GM21447 (cell line): ENCODE measurements at regions not wholly inside any gene's neighbourhood (a gene's known extent, or its start where the extent isn't known, plus 50 kb on each side); places are given as distances from the start of the nearest gene placed in this dataset.
A peak's percentile ranks its signal among the peaks of the same experiment; 100 is the strongest.
"Not testable (repeated sequence)": the region's sequence is repeated elsewhere in the genome, so short reads cannot be mapped to it uniquely, and the experiment has no call there.

ENCODE experiments used
- ATAC-seq: cut with Tn5 transposase; IDR thresholded peaks from one replicate; pipeline ENCODE4 v1.9.1; 2021; ENCODE audit not compliant: unreplicated experiment

DNA sequence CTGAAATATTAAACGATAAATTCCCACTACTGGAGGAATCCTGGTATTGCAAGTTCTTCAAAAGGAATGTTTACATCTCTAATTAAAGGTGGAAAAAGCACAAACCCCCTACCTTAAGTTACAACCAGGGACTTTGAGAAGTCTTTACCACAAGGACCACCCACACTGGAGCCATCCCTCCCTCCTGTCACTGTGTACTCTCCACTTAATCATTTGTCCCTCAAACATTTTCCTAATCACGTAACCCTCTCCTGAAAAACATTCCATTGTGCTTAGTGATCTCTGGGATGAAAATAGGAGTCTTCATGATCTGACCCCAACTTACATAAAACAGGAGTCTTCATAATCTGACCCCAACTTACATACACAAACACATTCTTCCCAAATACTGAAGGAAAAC lies 85.7 kb downstream of the SUCLG1 start:
- ATAC-seq, result no peak

- no peak for ATAC-seq
Observed at GRCh38 chr2:84362541-84362940, 96.5 kb downstream of the SUCLG1 start.

GRCh38 chr2:84338069-84338468 lies 121.0 kb downstream of the SUCLG1 start:
- no peak for ATAC-seq

GRCh38 chr2:84327645-84328249 lies 131.3 kb downstream of the SUCLG1 start:
- no peak for ATAC-seq

DNA sequence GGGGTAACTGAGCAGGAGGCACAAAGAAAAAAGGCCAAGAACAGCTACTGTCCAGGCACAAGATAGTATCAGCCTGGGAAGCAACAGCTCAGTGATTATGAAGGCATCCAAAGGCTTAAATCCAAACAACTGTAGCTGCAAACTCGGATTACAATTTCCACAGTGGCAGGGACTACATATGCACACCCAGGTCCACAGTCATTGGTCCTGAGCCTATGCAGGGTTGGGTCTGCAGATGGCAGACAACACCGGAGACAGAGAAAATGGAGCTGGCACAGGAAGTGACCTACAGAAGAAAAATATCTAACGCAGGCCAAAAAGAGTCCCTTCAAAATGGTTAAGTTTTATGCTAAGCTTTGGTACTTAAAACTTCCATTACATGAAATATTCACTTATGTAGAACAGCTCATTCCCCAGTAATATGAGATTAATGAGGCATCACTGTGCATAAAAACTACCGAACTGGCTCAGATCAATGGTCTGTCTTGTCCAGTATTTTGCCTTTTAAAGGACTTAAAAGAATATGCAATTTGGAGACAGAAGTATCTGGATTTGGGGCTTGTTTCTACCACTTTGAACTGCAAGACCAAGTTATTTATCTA lies 132.1 kb downstream of the SUCLG1 start:
- no peak for ATAC-seq

DNA sequence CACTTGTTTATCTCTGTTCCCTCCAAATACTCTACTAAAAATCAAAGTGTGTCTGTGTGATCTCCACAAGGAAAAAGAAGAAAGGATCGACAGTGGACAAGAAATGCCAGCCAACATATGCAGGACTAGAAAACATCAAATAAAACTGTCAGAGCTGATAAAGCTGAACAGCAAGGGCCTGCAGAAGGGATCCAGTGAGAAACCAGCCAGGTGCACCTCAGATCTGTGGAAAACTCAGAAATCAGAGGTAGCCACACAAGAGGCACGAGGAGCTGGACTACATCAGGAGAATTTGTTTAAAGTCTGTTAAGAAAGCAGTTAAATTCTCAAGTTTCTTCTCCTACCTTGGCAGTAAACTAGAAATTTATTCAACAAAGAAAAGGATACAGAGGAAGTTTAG lies 135.2 kb downstream of the SUCLG1 start:
- no peak for ATAC-seq

- ATAC-seq, result no peak
Observed at GRCh38 chr2:84320940-84321339, 138.1 kb downstream of the SUCLG1 start.

- no peak for ATAC-seq
Observed at GRCh38 chr2:84319581-84319980, 139.5 kb downstream of the SUCLG1 start.

- no peak for ATAC-seq
Observed at GRCh38 chr2:84317135-84317534, 141.9 kb downstream of the SUCLG1 start.

- peak; percentile 96 for ATAC-seq
Observed at GRCh38 chr2:84314901-84315330, 144.2 kb downstream of the SUCLG1 start.

DNA sequence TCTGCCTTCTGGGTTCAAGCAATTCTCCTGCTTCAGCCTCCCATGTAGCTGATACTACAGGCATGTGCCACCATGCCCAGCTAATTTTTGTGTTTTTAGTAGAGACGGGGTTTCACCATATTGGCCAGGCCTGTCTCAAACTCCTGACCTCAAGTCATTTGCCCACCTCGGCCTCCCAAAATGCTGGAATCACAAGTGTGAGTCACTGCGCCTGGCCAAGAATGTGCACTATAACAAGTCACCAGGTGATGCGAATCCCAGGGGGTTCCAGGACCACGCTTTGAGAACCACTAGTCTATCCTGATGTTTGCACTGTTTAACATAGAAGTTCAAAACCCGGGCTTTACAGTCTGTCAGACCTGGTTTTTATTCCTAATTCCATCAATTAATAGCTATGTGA lies 144.8 kb downstream of the SUCLG1 start:
- no peak for ATAC-seq

GRCh38 chr2:84309281-84309680 lies 149.8 kb downstream of the SUCLG1 start:
- ATAC-seq, result no peak

- ATAC-seq, result no peak
Observed at GRCh38 chr2:84306361-84306760, 152.7 kb downstream of the SUCLG1 start.

DNA sequence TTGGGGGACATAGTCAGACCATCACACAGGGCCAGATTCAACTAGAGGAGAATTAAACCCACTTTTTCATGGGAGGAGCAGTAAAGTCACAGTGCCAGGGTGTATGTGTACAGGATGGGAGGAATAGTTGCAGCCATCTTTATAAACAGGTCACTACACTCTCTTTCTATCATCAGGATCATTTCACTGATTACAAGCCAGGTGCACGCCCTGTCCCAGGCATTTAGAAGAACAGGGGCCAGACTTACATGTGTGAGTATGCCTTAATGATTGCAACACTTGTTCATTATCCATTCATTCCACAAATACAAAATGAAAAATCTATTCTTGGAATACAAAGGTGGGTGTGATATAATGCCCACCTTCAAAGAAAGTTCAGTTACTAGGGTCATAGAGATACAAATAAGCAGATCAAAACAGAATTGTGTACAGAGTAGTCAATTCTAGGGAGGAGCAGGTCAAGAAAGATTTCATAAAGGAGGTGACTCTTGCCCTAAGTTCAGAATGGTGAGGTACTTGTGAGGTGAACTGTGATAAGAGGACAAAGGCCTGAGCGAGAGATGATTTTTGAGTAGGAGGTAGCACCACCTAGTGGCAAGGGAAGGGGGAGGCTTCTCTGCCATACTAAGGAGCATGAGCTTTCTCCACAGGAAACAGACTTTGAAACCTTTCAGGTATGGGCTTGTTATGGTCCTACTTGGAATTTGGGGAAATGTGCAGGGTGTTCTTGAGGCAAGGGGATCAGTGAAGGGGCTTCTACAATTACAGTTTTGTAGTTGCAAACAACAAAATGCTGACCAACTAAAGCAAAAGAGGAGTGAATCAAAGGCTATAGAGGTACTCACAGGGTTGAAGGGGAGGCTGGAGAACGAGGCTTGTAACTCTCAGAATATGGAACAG lies 156.3 kb downstream of the SUCLG1 start:
- peak; percentile 95 for ATAC-seq

DNA sequence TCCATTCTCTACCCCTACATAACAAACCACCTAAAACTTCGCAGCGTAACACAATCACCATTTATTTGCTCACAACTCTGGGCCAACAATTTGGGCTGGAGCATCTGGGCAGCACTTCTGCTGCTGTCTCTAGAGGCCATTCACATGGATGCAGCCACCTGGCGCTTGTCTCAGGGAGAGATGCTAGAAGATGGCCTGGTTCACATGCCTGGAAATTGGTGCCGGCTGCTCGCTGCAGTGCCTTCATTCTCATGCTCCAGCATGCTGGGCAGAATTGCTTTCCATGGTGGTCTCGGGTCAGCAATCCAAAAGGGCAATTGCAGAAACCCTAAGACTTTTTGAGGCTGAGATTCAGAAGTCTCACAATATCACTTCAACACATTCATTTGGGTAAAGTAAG lies 157.4 kb downstream of the SUCLG1 start:
- no peak for ATAC-seq

DNA sequence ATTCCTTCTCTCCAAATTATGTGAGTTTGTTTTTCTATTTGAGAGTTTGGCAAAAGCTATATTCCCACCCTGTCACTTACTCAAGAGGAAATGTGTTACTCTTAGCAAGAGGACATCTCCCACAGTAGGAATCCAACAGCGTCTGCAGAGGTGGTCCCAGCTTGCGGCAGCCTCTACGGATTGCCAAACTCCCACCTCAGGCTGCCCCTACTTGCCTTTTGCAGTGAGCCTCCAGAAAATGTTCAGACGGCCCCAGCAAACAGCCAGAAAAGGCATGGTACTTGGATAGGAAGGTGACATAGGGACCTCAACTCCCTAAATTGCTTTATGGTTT lies 158.4 kb downstream of the SUCLG1 start:
- ATAC-seq, result no peak

- ATAC-seq, result not testable (repeated sequence)
Observed at GRCh38 chr2:84300001-84300695, 158.9 kb downstream of the SUCLG1 start.

GRCh38 chr2:84299211-84299775 lies 159.8 kb downstream of the SUCLG1 start:
- ATAC-seq, result no peak

DNA sequence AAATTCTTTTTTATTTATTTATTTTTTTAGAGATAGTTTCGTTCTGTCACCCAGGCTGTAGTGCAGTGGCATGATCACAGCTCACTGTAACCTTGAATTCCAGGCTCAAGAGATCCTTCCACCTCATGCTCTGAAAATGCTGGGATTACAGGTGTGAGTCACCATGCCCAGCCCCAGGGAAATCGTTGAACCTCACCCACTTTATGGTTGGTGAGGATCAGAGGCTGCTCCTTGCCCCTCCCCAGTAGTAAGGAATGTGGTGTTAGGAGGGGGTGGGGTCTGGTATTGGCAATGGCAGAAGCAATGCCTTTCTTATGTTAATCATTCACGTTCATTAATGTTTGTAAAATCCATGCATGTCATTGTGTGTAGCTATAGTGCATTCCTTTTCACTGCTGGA lies 161.9 kb downstream of the SUCLG1 start:
- no peak for ATAC-seq

DNA sequence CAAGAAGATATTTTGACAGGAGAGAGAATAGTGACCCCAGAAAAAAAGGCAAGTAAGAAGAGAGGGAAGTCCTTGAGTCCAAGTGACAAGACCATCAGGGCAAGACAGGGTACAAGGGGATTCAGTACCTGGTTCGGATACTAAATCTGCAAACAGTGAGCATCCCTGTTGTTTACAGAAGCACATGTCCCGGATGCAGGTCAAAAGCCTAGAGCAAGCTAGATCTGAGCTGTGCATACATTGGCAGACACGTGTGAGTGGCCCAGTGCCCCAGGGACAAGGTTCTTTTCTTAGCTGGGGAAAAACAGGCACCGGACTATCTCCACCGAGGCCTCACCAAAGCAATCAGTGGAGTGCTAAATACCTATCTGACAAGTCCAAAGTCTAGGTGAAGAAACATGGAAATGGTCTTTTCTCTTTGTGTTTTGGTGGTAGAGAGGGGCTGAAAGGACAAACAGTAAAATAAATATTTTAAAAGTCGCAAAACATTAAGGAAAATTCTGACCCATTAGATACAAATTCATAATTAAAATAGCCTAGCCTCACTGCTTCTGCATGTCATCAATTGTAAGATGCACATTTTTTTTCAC lies 165.2 kb downstream of the SUCLG1 start:
- no peak for ATAC-seq

DNA sequence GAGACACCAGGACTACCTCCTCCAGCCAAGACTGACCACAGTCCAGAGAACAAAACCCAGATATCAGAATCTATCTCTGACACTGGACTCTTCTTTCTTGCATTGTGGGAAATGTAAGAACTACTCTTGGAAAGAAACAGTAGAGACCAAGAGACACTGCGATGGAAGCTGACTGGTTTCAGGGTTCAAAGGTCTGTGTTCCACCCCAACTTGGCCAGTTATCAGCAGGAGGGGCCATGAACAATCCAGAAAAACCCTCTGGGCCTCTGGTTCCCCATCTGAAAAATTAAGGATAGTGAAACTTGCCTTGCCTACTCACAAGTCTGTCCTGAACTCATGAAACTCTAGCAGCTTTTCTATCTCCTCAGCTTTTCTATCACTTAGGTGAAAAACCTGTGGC lies 166.5 kb downstream of the SUCLG1 start:
- no peak for ATAC-seq
